Pancreas (tissue), 10 donors: ENCODE measurements at regions not wholly inside any gene's neighbourhood (a gene's known extent, or its start where the extent isn't known, plus 50 kb on each side); places are given as distances from the start of the nearest gene placed in this dataset.

Source experiments
- ATAC-seq, 4 donors: fragments of 200-7000 bp; cut with Tn5 transposase; one replicate each; pipeline versions ENCODE4 v1.8.0 to v1.9.1; 2020; ENCODE audit warnings: mild to moderate bottlenecking in 4 of 4, moderate library complexity in 4 of 4
- DNase-seq, 6 donors: peaks; one replicate each; pipeline ENCODE4 v3.0.0-alpha.2; 2020
- FAIRE-seq: peaks from 2 replicates; lab custom pipeline; 2012; peaks lifted over from hg19 to GRCh38; lab: Jason Lieb, UNC
- H3K27ac ChIP-seq, 4 donors: fragments of 200-600 bp; sonication (generic); 1 replicate in 3 of 4; 2 replicates in 1 of 4; pipeline versions ENCODE4 v1.5.0 to v1.8.0; 2020
- H3K27me3 ChIP-seq, 4 donors: fragments of 200-600 bp; one replicate each; pipeline ENCODE4 v1.8.0; 2021
- H3K36me3 ChIP-seq, 3 donors: fragments of 200-600 bp; sonication (generic) in 1 of 3; one replicate each; pipeline versions ENCODE4 v1.5.0 to v1.8.0; 2020 to 2021
- H3K4me1 ChIP-seq, 3 donors: fragments of 200-600 bp; one replicate each; pipeline ENCODE4 v1.8.0; 2021
- H3K4me3 ChIP-seq, 4 donors: fragments of 200-600 bp; sonication (generic) in 2 of 4; one replicate each; pipeline versions ENCODE4 v1.5.0 to v1.8.0; 2020 to 2021
- H3K9me3 ChIP-seq, 4 donors: fragments of 200-600 bp; one replicate each; pipeline ENCODE4 v1.8.0; 2021
- CTCF ChIP-seq, 4 donors: fragments of 200-600 bp; sonication (generic) in 3 of 4; IDR thresholded peaks; one replicate each; pipeline versions ENCODE4 v1.5.0 to v1.8.0; 2021; ENCODE audit warnings: antibody characterized with exemption in 4 of 4
- WGBS, 2 donors: extraction: QIAGEN DNeasy Blood & Tissue Kit; methylation state at CpG; one replicate each; pipeline ENCODE4 v1.1.7; 2013; 5-methylcytosine and 5-hydroxymethylcytosine counted together
- intact Hi-C, 3 donors: fragments of 100-400 bp; cut with DNase I; formaldehyde crosslinking; loops; one replicate each; pipeline versions ENCODE4 v1.11.1 to v1.14.2; 2022
- donor health status: healthy with polysubstance abuse.
- donor health status: DM: no; HTN: no; CAD: no; lungs with moderate emphysema.
- donor health status: DM: no; HTN: no; CAD: no.
- donor health status: control.
- donor health status: control.
- donor health status: Bipolar disorder and iron deficiency.
- donor health status: DM: yes; HTN: yes; CAD: no.
- donor health status: DM: no; HTN: no; CAD: no.
- donor health status: DM: no; HTN: no; CAD: no.
- donor health status: DM: yes; HTN: yes; CAD: no.

- TF ChIP-seq CTCF (IDR thresholded peaks at IDR 0.05) = no peak
- 50 to 63% methylated on average over 10 of the region's 10 CpGs for WGBS, 2 donors
- Histone ChIP-seq H3K4me3 (no peak overlapping the region), H3K27ac (no peak overlapping the region), H3K27me3 (no peaks in the 10 kb centered on the region), H3K9me3 (no peaks in the 10 kb centered on the region), H3K4me1 (peaks cover 0 to 3% (median 0%) of the 10 kb centered on the region in 3 donors), H3K36me3 (no peaks in the 10 kb centered on the region)
- ATAC-seq = peak in 1 of 4 donors; percentile 28
- no peak for DNase-seq
- intact Hi-C loops = no loop called here
- no peak for FAIRE-seq
Measured at GRCh38 chr18:2302628-2303516, 268.4 kb downstream of the METTL4 start.

GRCh38 chr18:2303517-2304238 lies 267.6 kb downstream of the METTL4 start:
- FAIRE-seq (no peak), ATAC-seq (peak in 2 of 4 donors; percentile 39 to 50), DNase-seq (no peak)
- 77 to 88% methylated on average over 3 of the region's 3 CpGs for WGBS, 2 donors
- TF ChIP-seq CTCF (IDR thresholded peaks at IDR 0.05) = no peak
- Histone ChIP-seq H3K36me3 (no peaks in the 10 kb centered on the region), H3K27ac (peak overlapping the region in 1 of 4 donors; percentile 4), H3K4me3 (no peak overlapping the region), H3K9me3 (no peaks in the 10 kb centered on the region), H3K4me1 (peaks cover 0 to 3% (median 0%) of the 10 kb centered on the region in 3 donors), H3K27me3 (no peaks in the 10 kb centered on the region)
- intact Hi-C loops = no loop called here

- H3K27me3 ChIP-seq = no peaks in the 10 kb centered on the region
- no peak for DNase-seq
- no peak for FAIRE-seq
- H3K9me3 ChIP-seq = no peaks in the 10 kb centered on the region
- ATAC-seq = peak in 3 of 4 donors; percentile 60 to 90 (median 86)
- intact Hi-C loops = no loop called here
- no peak overlapping the region for H3K4me3 ChIP-seq
- TF ChIP-seq CTCF (IDR thresholded peaks at IDR 0.05) = no peak
- 7 to 20% methylated on average over 2 of the region's 2 CpGs for WGBS, 2 donors
- H3K36me3 ChIP-seq = no peaks in the 10 kb centered on the region
- H3K4me1 ChIP-seq = peaks cover 0 to 3% (median 0%) of the 10 kb centered on the region in 3 donors
- peak overlapping the region in 1 of 4 donors; percentile 4 for H3K27ac ChIP-seq
Measured at GRCh38 chr18:2304378-2305175, 266.7 kb downstream of the METTL4 start.

- intact Hi-C loops = no loop called here
- H3K27ac ChIP-seq = no peak overlapping the region
- H3K36me3 ChIP-seq = no peaks in the 10 kb centered on the region
- no peaks in the 10 kb centered on the region for H3K27me3 ChIP-seq
- no peak for DNase-seq
- no peak for FAIRE-seq
- H3K4me3 ChIP-seq = no peak overlapping the region
- ATAC-seq = no peak
- no peak for TF ChIP-seq CTCF (IDR thresholded peaks at IDR 0.05)
- H3K9me3 ChIP-seq = no peaks in the 10 kb centered on the region
- H3K4me1 ChIP-seq = peaks cover 0 to 3% (median 0%) of the 10 kb centered on the region in 3 donors
Measured at GRCh38 chr18:2306606-2307005, 264.7 kb downstream of the METTL4 start.
